ENCODE measurements at regions not wholly inside any gene's neighbourhood (a gene's known extent, or its start where the extent isn't known, plus 50 kb on each side); places are given as distances from the start of the nearest gene placed in this dataset.

- Histone ChIP-seq H3K9me3 (no peaks in the 10 kb centered on the region), H3K27ac (no peak overlapping the region), H3K27me3 (no peaks in the 10 kb centered on the region), H3K36me3 (no peaks in the 10 kb centered on the region), H3K4me1 (no peaks in the 10 kb centered on the region), H3K4me3 (no peak overlapping the region)
- FAIRE-seq (no peak), DNase-seq (no peak), ATAC-seq (no peak)
- intact Hi-C loops (cut with DNase I), result no loop called here
- TF ChIP-seq, protein P1, sequence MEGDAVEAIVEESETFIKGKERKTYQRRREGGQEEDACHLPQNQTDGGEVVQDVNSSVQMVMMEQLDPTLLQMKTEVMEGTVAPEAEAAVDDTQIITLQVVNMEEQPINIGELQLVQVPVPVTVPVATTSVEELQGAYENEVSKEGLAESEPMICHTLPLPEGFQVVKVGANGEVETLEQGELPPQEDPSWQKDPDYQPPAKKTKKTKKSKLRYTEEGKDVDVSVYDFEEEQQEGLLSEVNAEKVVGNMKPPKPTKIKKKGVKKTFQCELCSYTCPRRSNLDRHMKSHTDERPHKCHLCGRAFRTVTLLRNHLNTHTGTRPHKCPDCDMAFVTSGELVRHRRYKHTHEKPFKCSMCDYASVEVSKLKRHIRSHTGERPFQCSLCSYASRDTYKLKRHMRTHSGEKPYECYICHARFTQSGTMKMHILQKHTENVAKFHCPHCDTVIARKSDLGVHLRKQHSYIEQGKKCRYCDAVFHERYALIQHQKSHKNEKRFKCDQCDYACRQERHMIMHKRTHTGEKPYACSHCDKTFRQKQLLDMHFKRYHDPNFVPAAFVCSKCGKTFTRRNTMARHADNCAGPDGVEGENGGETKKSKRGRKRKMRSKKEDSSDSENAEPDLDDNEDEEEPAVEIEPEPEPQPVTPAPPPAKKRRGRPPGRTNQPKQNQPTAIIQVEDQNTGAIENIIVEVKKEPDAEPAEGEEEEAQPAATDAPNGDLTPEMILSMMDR (IDR thresholded peaks at IDR 0.05), result no peak
- 25 to 42% methylated on average over 3 of the region's 3 CpGs for WGBS, 2 donors
Observed at GRCh38 chr13:97548138-97548537, 114.2 kb downstream of the RAP2A start.

DNA sequence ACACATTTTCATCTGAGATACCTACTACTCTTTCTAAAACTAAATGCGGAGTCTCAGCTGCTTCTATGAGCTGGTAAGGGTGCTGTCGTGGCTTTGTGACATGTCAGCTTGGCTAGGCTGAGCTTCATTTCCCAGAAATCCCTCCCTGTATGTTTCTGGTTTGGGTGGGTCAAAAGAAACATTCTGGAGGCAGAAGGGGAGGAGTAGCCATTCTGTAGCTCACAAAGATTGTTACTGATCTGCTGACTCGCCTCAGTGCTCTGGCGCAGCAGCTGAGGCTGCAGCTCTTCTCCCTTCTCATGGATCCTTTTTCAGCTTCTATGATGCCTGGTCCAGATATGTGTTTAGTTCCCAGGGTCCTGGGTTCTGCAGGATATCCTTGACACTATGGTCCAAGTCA, 114.7 kb downstream of the RAP2A start:
- Histone ChIP-seq H3K36me3 (no peaks in the 10 kb centered on the region), H3K27ac (no peak overlapping the region), H3K4me3 (no peak overlapping the region), H3K9me3 (no peaks in the 10 kb centered on the region), H3K27me3 (no peaks in the 10 kb centered on the region), H3K4me1 (no peaks in the 10 kb centered on the region)
- ATAC-seq, result no peak
- TF ChIP-seq, protein P1 (IDR thresholded peaks at IDR 0.05), result no peak
- no peak for DNase-seq
- no peak for FAIRE-seq
- WGBS, 2 donors, result 71 to 72% methylated on average over 4 of the region's 4 CpGs
- intact Hi-C loops (cut with DNase I), result no loop called here

GRCh38 chr13:97549201-97549600, 115.2 kb downstream of the RAP2A start:
- H3K27ac ChIP-seq, result no peak overlapping the region
- WGBS, 2 donors, result 38 to 48% methylated on average over 1 of the region's 1 CpG
- ATAC-seq (no peak), DNase-seq (no peak), FAIRE-seq (no peak)
- H3K36me3 ChIP-seq, result no peaks in the 10 kb centered on the region
- TF ChIP-seq, protein P1 (IDR thresholded peaks at IDR 0.05), result no peak
- H3K4me1 ChIP-seq, result no peaks in the 10 kb centered on the region
- no peaks in the 10 kb centered on the region for H3K9me3 ChIP-seq
- intact Hi-C loops (cut with DNase I), result no loop called here
- H3K4me3 ChIP-seq, result no peak overlapping the region
- no peaks in the 10 kb centered on the region for H3K27me3 ChIP-seq

DNA sequence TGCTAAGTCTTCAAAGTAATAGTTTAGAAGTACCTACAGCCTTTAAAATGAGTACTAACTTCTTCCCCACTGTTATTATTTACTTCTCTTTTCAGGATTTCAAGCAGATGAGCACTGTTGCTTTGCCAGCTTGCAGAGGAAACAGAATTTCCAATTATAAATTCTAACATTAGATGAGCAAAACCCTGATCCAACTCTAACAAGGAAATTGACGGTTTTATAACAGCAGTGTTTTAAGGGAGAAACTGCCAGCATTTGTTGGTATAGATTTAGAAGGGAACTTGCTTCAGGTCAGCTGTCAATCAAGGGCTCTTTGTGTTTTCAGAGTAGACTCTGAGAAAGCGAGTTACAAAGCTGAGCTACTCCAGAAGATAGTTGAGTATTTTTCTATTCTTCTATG, 120.5 kb downstream of the RAP2A start:
- Histone ChIP-seq H3K27me3 (no peaks in the 10 kb centered on the region), H3K9me3 (no peaks in the 10 kb centered on the region), H3K4me3 (no peak overlapping the region), H3K27ac (no peak overlapping the region), H3K4me1 (no peaks in the 10 kb centered on the region), H3K36me3 (no peaks in the 10 kb centered on the region)
- ATAC-seq, result no peak
- no peak for DNase-seq
- intact Hi-C loops (cut with DNase I), result no loop called here
- TF ChIP-seq, protein P1 (IDR thresholded peaks at IDR 0.05), result no peak
- 75 to 87% methylated on average over 2 of the region's 2 CpGs for WGBS, 2 donors
- FAIRE-seq, result no peak

- TF ChIP-seq, protein P1 (IDR thresholded peaks at IDR 0.05), result no peak
- ATAC-seq (no peak), DNase-seq (no peak), FAIRE-seq (peak; percentile 60)
- Histone ChIP-seq H3K27me3 (no peaks in the 10 kb centered on the region), H3K9me3 (no peaks in the 10 kb centered on the region), H3K27ac (no peak overlapping the region), H3K36me3 (no peaks in the 10 kb centered on the region), H3K4me3 (no peak overlapping the region), H3K4me1 (no peaks in the 10 kb centered on the region)
- intact Hi-C loops (cut with DNase I), result no loop called here
- 84 to 96% methylated on average over 1 of the region's 1 CpG for WGBS, 2 donors
Observed at GRCh38 chr13:97555034-97555433, 121.1 kb downstream of the RAP2A start.

Measured in pancreas (tissue), 10 donors.